ENCODE measurements at regions not wholly inside any gene's neighbourhood (a gene's known extent, or its start where the extent isn't known, plus 50 kb on each side); places are given as distances from the start of the nearest gene placed in this dataset.

DNA sequence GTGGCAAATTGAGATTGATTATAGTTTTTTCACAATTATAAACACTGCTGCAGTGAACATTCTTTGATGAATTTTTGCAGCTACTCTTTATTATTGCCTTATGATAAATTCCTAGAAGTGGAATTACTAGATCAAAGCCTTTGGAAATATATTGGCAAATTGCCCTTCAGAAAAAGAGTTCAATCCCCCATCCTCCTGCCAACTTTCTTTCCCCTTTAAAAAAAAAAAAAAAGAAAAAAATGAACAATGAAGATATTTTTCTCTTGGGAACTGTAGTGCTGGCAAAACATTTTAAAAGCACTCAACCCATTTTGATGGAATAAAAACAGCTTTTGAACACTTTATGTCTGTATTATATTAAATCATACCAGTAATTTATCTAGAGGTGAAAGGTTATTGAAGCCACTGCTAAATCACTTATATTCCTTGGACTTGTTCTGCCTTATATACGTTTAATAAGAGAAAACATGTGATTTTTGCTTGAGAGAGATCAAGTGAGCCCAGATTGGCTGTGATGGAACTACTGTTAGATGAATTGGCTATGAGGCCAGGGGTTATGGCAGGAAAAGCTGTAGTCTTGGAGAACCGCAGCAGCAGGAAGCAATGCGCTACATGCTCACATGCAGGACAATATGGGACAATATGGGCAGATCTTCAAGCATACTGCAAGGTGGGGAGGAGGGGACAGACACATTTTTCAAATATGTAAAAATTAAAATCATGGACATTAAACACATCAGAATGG, 212.8 kb upstream of the C2CD4B start:
- Histone ChIP-seq H3K9me3 (no peaks in the 10 kb centered on the region), H3K27me3 (no peaks in the 10 kb centered on the region), H3K36me3 (no peaks in the 10 kb centered on the region), H3K4me3 (no peak overlapping the region)
- DNase-seq = no peak

DNA sequence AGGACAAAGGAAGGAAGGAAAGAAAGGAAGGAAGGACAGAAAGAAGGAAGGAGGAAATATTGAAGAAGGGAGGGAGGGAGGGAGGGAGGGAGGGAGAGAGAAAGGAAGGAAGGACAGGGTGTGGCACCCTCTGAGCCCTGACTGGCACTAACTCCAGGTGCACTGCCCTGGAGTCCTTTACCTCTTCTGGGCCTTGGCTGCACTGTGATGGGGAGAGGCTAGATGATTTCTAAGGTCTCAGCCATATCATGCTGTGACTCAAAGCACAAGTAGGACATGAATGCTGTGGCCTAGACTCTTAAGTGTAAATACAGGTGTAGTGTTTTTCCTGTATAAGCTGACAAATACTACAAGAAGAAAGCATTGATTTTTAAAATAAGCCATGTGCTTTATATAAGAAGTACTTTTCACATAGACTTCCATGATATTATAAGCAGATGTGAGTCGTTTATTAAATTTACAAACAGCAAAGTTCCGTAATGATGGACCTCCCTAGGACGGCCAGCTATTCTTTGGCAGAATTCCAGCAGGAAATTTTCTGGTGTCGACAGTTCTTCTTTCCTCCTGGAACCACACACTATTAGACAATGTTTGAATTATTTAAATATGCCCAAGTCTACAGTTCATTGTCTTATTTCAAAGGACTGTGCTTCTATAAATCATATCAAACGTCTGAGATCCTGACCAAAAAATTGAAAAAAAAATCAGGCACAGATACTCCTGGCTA, 213.8 kb upstream of the C2CD4B start:
- Histone ChIP-seq H3K4me3 (no peak overlapping the region), H3K36me3 (no peaks in the 10 kb centered on the region), H3K27me3 (no peaks in the 10 kb centered on the region), H3K9me3 (no peaks in the 10 kb centered on the region)
- no peak for DNase-seq

DNA sequence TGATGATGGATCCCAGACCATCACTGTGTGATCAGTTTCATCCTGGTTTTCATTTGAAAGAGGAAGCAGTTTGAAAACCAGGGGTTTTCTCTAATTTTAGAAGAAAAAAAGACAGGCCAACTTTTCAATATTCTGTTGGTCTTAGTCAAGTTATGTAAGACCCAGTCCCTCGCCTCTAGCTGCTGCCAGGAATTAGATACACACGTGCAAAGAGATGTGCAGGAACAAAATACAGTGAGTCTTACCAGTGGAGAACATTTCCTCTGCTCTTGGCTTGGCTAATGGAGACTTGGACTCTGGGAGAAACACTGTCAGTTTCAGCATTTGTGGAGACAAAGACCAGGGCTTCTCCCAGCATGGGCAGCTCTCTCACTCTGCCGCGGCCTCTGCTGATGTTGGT, 214.9 kb upstream of the C2CD4B start:
- Histone ChIP-seq H3K9me3 (no peaks in the 10 kb centered on the region), H3K27me3 (no peaks in the 10 kb centered on the region), H3K36me3 (no peaks in the 10 kb centered on the region), H3K4me3 (no peak overlapping the region)
- DNase-seq = no peak

DNA sequence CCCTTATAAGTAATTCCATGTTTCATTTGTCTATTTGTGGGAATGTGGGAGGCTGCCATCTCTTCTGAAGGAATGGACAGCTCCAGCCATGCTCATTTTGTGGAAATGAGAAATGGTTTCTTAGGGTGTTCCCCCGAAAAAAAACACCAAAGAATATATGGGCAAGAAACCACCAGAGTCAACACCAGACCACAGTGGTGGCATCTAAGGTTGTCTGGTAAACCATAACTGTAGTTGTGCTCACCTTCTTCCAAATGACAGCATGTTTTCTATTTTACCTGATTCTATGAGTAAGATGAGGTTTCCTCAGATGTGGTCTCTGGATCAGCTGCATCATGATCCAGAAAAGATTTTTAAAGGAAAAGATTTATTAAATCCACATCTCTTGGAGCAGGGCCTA, 217.0 kb upstream of the C2CD4B start:
- Histone ChIP-seq H3K9me3 (no peaks in the 10 kb centered on the region), H3K27me3 (no peaks in the 10 kb centered on the region), H3K36me3 (no peaks in the 10 kb centered on the region), H3K4me3 (no peak overlapping the region)
- no peak for DNase-seq

DNA sequence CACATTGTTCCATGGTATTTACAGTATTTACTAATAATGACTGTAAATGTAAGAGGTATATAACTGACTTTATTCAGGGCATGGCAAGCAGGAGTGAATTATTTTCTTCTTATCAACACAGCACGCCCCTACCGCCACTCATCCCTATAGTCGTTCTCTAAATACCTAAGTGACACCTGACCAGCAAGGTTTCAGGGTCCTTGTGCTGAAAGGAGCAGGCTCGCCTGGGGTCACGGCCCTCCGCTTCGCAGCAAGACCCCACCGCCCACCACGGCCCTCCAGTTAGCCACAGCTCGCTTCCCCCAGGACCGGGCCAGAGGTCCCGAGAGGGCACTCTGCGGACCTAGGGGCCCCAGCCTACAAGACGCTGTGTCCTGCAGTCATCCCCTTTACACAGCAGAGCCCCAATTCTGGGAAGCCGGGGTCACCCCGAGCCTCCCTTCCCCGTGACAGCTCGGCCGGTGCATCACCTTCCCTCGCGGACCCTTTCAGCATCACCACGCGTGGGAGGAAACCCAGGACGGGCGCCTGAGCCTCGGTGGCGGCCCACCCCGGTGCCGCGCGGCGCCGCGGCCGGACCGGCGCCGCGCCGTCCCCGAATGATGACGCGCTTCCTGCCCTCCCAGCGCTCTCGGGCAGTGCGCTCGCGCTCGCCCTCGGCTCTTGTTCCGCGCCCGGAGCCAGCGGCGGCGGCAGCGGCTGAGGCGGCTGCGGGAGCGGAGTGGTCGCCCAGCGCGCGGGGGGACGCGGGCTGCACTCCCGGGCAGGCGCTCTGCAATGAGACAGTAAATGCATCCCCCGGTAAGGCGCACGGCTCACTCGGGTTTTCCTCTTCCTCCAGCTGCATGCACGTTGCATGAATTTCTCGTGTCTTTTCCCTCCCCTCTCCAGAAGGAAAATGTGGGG, 225.1 kb upstream of the C2CD4B start, which contains the start of gene TLN2:
TLN2 (plus strand) TSS at position 666 of the 906 bp plus-strand sequence.
- no peaks in the 10 kb centered on the region for H3K36me3 ChIP-seq
- peak within 1 kb of the TSS; percentile 96 for H3K4me3 ChIP-seq
- H3K9me3 ChIP-seq = no peaks in the 10 kb centered on the region
- no peaks in the 10 kb centered on the region for H3K27me3 ChIP-seq
- peak; percentile 81 for DNase-seq

DNA sequence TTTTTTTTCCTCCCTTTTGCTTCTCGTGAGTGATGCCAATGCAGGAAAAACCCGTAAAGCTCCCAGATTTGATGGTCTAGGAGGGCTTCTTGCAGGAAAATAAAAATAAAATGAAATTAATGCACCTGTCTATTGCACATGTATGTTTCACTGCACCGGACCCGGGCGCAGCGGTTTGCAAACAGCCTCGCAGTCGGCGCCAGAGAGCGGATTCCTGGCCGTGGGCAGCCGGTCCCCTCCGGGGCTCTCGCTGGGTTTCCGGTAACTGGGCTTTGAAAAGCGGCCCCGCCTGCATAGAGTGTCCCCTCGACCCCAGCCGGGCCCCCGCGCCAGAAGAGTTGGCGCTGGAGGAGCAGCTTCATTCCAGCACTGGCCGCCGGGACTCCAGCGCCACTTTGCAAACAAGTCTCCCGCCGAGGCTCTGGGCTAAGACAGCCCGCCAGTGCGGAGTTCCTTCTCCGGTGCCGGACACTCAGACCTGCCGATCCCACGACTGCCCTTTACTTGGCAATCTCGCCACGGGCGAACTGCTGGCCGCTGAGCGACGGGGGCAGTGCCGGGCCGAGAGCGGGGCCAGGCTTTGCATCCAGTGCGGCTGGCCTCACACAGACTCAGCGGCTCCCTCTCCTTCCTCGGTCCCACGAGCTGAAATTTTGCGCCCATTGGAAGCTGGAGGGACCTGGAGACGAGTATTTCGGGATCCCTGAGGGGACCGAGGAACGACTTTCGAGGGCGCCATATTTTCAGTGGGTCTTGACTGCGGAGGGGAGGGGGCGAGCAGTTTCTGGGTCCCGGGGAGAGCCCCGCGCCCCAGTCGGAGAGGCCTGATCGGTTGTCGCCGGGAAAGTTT, 225.9 kb upstream of the C2CD4B start:
- H3K4me3 ChIP-seq = peak overlapping the region; percentile 96
- peak; percentile 53 for DNase-seq
- no peaks in the 10 kb centered on the region for H3K27me3 ChIP-seq
- H3K36me3 ChIP-seq = no peaks in the 10 kb centered on the region
- H3K9me3 ChIP-seq = no peaks in the 10 kb centered on the region

DNA sequence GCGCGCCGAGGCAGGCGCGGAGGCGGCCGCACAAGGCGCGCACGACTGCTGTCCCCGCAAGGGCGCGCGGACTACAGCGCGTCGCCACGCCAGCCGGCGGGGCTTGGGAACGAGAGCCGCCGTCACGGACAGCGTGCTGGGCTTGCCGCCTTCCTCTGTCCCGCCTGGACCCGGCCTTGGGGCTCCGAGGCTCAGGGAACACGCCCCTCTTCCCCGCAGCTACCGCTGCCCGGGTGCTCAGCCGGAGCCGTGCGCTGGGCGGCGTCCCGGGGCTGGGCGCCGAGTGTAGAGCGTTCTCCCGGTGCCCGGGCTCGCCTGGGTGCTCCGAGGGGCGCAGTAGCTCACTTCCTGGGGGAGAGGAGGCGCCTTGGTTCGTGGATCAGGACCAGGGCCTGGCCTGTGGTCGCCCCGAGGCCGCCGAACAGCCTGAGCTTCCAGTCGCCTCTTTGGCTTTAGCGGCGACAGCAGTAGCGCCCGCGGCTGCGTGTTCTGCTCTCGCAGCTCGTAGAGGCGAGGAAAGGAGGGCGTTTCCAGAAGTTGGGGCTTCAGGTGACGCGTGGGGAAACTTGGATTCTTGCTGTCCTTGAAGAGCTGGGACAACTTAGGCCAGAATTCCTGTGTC, 226.7 kb upstream of the C2CD4B start:
- peak; percentile 61 for DNase-seq
- H3K36me3 ChIP-seq = no peaks in the 10 kb centered on the region
- no peaks in the 10 kb centered on the region for H3K9me3 ChIP-seq
- no peaks in the 10 kb centered on the region for H3K27me3 ChIP-seq
- peak overlapping the region; percentile 96 for H3K4me3 ChIP-seq

DNA sequence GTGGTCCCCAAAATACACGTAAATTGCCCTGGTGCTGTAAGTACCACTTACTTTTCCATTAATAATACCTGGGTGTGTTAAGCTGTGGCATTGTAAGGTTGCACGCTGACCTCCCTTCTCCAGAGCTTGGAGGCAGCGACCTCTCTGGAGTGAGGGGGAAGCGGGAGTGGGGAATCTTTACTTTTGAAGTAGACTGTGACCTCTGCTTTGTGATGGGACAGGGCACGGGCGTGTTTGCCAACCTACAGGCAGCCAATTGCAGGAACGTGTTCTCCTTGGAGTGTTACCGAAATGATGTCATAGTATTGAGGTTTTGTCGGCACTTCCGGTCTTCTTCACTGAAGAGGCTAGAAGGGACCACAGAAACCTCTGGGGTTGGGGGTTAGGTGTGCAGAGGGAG, 227.3 kb upstream of the C2CD4B start:
- no peaks in the 10 kb centered on the region for H3K9me3 ChIP-seq
- H3K4me3 ChIP-seq = peak overlapping the region; percentile 96
- peak; percentile 51 for DNase-seq
- no peaks in the 10 kb centered on the region for H3K36me3 ChIP-seq
- H3K27me3 ChIP-seq = no peaks in the 10 kb centered on the region

DNA sequence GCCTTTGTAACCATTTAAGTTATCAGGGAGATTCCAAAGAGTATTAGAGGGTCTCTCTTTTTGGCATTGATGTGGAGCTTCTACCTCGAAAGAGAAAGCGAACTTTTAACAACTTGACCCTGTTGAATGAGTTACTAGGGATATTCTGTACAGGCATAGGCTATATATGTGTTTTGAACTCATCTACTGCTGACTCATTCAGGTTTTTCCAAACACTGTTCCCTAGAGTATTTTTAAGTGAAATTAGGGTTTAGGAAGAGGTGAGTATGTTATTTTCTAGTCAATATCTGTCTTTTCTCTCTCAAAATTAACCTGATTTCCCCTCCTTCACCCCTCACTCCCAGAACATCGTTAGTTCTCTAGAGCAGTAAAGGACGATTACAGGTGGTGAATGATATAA, 228.1 kb upstream of the C2CD4B start:
- Histone ChIP-seq H3K36me3 (no peaks in the 10 kb centered on the region), H3K9me3 (peaks cover under 1% of the 10 kb centered on the region; the same call in 1 of the 2 replicates), H3K27me3 (no peaks in the 10 kb centered on the region), H3K4me3 (no peak overlapping the region)
- no peak for DNase-seq

DNA sequence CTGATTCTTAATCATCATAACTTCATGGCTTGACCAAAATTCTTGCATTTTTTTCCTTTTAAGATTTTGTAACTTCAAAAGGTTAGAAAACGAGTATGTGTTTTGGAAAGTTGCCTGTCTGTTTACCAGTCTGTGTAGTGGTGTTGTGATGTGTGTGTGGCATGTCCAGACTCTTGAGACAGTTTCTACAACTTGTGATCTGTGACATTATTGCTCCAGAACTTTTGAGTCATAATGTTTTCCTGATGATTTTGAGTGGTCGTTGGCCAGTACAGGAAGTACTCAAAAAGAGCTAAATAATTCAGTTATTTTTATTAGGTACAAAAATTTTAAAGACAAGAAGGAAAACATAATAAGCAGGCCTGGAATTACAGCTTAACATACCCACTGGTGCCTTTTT, 229.0 kb upstream of the C2CD4B start:
- no peak for DNase-seq
- Histone ChIP-seq H3K36me3 (no peaks in the 10 kb centered on the region), H3K27me3 (no peaks in the 10 kb centered on the region), H3K4me3 (no peak overlapping the region), H3K9me3 (peaks cover 3% of the 10 kb centered on the region; the same call in 1 of the 2 replicates)

DNA sequence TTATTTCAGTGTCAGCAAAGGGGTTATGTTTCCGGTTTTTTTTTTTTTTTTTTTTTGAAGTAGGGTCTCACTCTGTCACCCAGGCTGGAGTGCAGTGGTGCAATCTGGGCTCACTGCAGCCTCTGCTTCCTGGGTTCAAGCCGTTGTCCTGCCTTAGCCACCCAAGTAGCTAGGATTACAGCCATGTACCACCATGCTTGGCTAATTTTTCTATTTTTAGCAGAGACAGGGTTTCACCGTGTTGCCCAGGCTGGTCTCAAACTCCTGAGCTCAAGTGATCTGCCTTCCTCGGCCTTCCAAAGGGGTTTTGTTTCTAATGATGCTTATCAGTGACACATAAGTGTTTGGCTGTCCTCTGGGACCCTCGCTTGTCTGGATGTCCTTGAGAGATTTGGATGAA, 235.7 kb upstream of the C2CD4B start:
- H3K9me3 ChIP-seq = peaks cover 9% of the 10 kb centered on the region
- H3K36me3 ChIP-seq = peaks cover 16% of the 10 kb centered on the region
- DNase-seq = no peak
- H3K27me3 ChIP-seq = no peaks in the 10 kb centered on the region
- no peak overlapping the region for H3K4me3 ChIP-seq

DNA sequence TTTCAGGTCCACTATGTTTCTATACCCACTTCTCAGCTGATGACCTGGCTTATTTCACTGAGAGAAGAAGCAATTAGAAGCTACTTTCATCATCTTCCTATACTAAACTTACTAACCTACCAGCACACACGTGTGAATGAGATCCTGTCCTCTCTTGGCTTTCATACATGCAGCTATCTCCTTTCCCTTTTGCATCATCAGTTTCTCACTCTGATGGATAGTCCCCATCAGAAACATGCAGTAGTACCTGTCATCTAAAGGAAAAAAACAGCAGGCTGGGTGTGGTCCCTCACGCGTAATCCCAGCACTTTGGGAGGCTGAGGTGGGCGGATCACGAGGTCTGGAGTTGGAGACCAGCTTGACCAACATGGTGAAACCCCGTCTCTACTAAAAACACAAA, 237.6 kb upstream of the C2CD4B start:
- no peak overlapping the region for H3K4me3 ChIP-seq
- H3K27me3 ChIP-seq = no peaks in the 10 kb centered on the region
- DNase-seq = peak; percentile 13
- H3K9me3 ChIP-seq = peaks cover 9% of the 10 kb centered on the region
- peaks cover 16% of the 10 kb centered on the region for H3K36me3 ChIP-seq

DNA sequence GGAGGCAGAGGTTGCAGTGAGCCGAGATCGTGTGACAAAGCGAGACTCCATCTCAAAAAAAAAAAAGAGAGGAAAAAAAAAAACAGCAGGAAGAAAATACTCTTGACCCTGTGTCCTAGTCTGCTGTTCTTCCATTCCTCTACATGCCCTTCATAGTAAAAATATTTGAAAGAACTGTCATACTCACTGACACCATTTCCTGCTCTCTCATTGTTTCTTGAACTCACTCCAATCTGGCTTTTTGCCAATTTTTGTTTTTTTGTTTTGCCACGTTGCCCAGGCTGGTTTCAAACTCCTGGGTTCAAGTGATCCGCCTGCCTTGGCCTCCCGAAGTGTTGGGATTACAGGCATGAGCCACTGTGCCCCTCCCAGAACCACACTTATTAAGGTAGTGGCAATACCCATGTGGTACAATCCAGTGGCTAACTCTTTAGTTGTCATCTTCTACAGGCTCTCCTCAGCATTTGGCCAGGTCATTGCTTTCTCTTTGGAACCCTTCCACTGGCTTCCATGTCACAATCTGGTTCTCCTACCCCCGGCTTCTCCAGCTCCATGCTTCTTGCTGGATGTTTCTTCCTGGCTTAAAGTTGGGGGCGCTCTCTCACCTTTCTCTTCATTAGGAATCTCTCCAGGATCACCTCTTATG, 238.2 kb upstream of the C2CD4B start:
- Histone ChIP-seq H3K4me3 (no peak overlapping the region), H3K9me3 (peaks cover 8% of the 10 kb centered on the region), H3K27me3 (no peaks in the 10 kb centered on the region), H3K36me3 (peaks cover 16% of the 10 kb centered on the region)
- peak; percentile 26 for DNase-seq

DNA sequence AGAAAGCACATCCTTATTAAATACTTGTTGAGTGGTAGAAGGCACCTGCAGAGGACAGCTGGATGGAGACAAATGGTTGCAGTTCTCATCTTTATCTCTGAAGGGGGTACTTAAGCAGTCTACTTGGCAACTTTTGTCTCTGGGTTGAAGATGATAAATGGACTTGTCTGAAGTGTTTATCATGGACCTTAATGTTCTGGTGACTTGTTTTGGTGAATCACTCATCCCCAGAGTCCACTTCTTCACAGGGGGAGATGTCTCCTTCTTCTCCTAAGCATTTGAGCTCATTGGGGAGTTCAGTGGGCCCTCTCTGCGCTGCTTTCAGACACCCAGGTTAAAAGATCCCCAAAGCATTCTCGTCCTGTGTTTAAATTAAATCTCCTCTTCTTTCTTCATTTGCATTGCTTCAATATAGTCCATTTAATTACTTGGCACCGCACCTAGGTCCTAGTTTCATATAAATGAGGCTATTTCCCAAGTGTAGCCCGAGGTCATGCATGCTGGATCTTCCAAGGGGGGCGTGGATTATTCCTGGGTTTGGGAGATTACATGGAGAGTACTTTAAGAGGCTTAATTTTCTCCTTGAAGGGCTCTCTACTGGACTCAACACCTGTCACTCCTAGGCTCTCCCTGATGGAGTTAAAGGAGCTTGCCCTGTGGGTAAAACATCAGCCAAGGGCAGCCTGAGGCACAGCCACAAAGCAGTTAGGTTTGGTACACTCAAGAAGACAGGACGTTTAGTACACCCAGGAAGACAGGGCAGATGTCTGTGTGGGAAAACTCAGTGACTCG, 239.3 kb upstream of the C2CD4B start:
- Histone ChIP-seq H3K4me3 (no peak overlapping the region), H3K9me3 (peaks cover 4% of the 10 kb centered on the region), H3K27me3 (no peaks in the 10 kb centered on the region), H3K36me3 (peaks cover 16% of the 10 kb centered on the region)
- no peak for DNase-seq
